GM18873 (cell line): ENCODE measurements at regions not wholly inside any gene's neighbourhood (a gene's known extent, or its start where the extent isn't known, plus 50 kb on each side); places are given as distances from the start of the nearest gene placed in this dataset.

Source experiments
- ATAC-seq: cut with Tn5 transposase; IDR thresholded peaks from one replicate; pipeline ENCODE4 v1.9.1; 2021; ENCODE audit warnings: mild to moderate bottlenecking, moderate library complexity, moderate number of reproducible peaks; ENCODE audit not compliant: unreplicated experiment, low FRiP score

- no peak for ATAC-seq
Measured at GRCh38 chr12:116400636-116401372, 123.3 kb upstream of the MED13L start.

- ATAC-seq: no peak
Measured at GRCh38 chr12:116401565-116401964, 124.1 kb upstream of the MED13L start.

GRCh38 chr12:116402163-116402939 is 124.9 kb upstream of the MED13L start:
- ATAC-seq: no peak

GRCh38 chr12:116403546-116403945 is 126.1 kb upstream of the MED13L start:
- no peak for ATAC-seq

- ATAC-seq: no peak
Measured at GRCh38 chr12:116404247-116404646, 126.8 kb upstream of the MED13L start.

- ATAC-seq: no peak
Measured at GRCh38 chr12:116404913-116405611, 127.6 kb upstream of the MED13L start.

- ATAC-seq: no peak
Measured at GRCh38 chr12:116406529-116406928, 129.0 kb upstream of the MED13L start.

- no peak for ATAC-seq
Measured at GRCh38 chr12:116408489-116409250, 131.2 kb upstream of the MED13L start.

GRCh38 chr12:116411977-116412376 is 134.5 kb upstream of the MED13L start:
- ATAC-seq: no peak

GRCh38 chr12:116414891-116415290 is 137.4 kb upstream of the MED13L start:
- ATAC-seq: no peak

- ATAC-seq: no peak
Measured at GRCh38 chr12:116415408-116416108, 138.1 kb upstream of the MED13L start.

GRCh38 chr12:116416166-116416565 is 138.7 kb upstream of the MED13L start:
- no peak for ATAC-seq

- ATAC-seq: no peak
Measured at GRCh38 chr12:116418551-116418950, 140.6 kb upstream of the MAP1LC3B2 start.

- ATAC-seq: no peak
Measured at GRCh38 chr12:116420227-116420880, 138.8 kb upstream of the MAP1LC3B2 start.

GRCh38 chr12:116421785-116422538 is 137.2 kb upstream of the MAP1LC3B2 start:
- ATAC-seq: no peak

- no peak for ATAC-seq
Measured at GRCh38 chr12:116423094-116423493, 136.1 kb upstream of the MAP1LC3B2 start.

GRCh38 chr12:116425256-116426193 is 133.7 kb upstream of the MAP1LC3B2 start:
- ATAC-seq: no peak
